SK-N-SH treated with all-trans-retinoic acid at 6 μM for 48 hours (cell line): ENCODE measurements at regions not wholly inside any gene's neighbourhood (a gene's known extent, or its start where the extent isn't known, plus 50 kb on each side); places are given as distances from the start of the nearest gene placed in this dataset.

Experiments
- ATAC-seq: fragments of 200-7000 bp; cut with Tn5 transposase; 3 replicates; pipeline ENCODE4 v1.9.1; 2020; ENCODE audit warnings: mild to moderate bottlenecking, moderate library complexity
- ARNTL ChIP-seq: fragments of 450-650 bp; formaldehyde crosslinking; IDR thresholded peaks from 2 replicates; pipeline ENCODE4 v1.5.0; 2020; ENCODE audit warnings: low read depth, mild to moderate bottlenecking, moderate library complexity, borderline replicate concordance
- BACH2 ChIP-seq: fragments of 250-450 bp; sonication (Bioruptor Pico); IDR thresholded peaks from 2 replicates; pipeline ENCODE4 v1.9.0; 2021; ENCODE audit warnings: mild to moderate bottlenecking, borderline replicate concordance
- CREB5 ChIP-seq: fragments of 250-450 bp; sonication (Bioruptor Pico); IDR thresholded peaks from 2 replicates; pipeline ENCODE4 v1.5.1; 2020; ENCODE audit warnings: low read depth, mild to moderate bottlenecking, moderate library complexity
- CSDC2 ChIP-seq: fragments of 250-450 bp; sonication (Bioruptor Pico); IDR thresholded peaks from 2 replicates; pipeline ENCODE4 v1.5.0; 2020; ENCODE audit warnings: mild to moderate bottlenecking, moderate library complexity
- CSRNP3 ChIP-seq: fragments of 250-450 bp; sonication (Bioruptor Pico); IDR thresholded peaks from 2 replicates; pipeline ENCODE4 v1.5.1; 2021; ENCODE audit warnings: mild to moderate bottlenecking, moderate library complexity
- ESRRG ChIP-seq: fragments of 250-450 bp; sonication (Bioruptor Pico); IDR thresholded peaks from 2 replicates; pipeline ENCODE4 v1.6.1; 2021; ENCODE audit warnings: mild to moderate bottlenecking
- GLIS3 ChIP-seq: fragments of 250-450 bp; sonication (Bioruptor Pico); IDR thresholded peaks from 2 replicates; pipeline ENCODE4 v1.5.0; 2020; ENCODE audit warnings: mild to moderate bottlenecking, moderate library complexity
- ISL1 ChIP-seq: fragments of 250-450 bp; sonication (Bioruptor Pico); IDR thresholded peaks from 2 replicates; pipeline ENCODE4 v2.1.2; 2022; ENCODE audit warnings: mild to moderate bottlenecking, moderate library complexity
- OSR1 ChIP-seq: fragments of 250-450 bp; sonication (Bioruptor Pico); IDR thresholded peaks from 2 replicates; pipeline ENCODE4 v1.8.0; 2022; ENCODE audit warnings: moderate library complexity, mild to moderate bottlenecking, inconsistent platforms
- PATZ1 ChIP-seq: fragments of 250-450 bp; sonication (Bioruptor Pico); IDR thresholded peaks from 2 replicates; pipeline ENCODE4 v1.8.0; 2020; ENCODE audit warnings: mild to moderate bottlenecking, moderate library complexity, borderline replicate concordance
- POU6F1 ChIP-seq: fragments of 250-450 bp; sonication (Bioruptor Pico); IDR thresholded peaks from 2 replicates; pipeline ENCODE4 v1.8.0; 2021; ENCODE audit warnings: low read depth, mild to moderate bottlenecking, moderate library complexity, borderline replicate concordance
- PPARA ChIP-seq: fragments of 250-450 bp; sonication (Bioruptor Pico); IDR thresholded peaks from 2 replicates; pipeline ENCODE4 v1.5.0; 2020; ENCODE audit warnings: mild to moderate bottlenecking, borderline replicate concordance
- RARB ChIP-seq: fragments of 250-450 bp; sonication (Bioruptor Pico); IDR thresholded peaks from 2 replicates; pipeline ENCODE4 v1.8.0; 2021; ENCODE audit warnings: mild to moderate bottlenecking, moderate library complexity
- SNAI2 ChIP-seq: fragments of 250-450 bp; sonication (Bioruptor Pico); IDR thresholded peaks from 2 replicates; pipeline ENCODE4 v1.5.0; 2020; ENCODE audit warnings: mild to moderate bottlenecking, moderate library complexity
- TCF4 ChIP-seq: fragments of 250-450 bp; sonication (Bioruptor Pico); IDR thresholded peaks from 2 replicates; pipeline ENCODE4 v1.8.0; 2021; ENCODE audit warnings: mild to moderate bottlenecking, moderate library complexity, borderline replicate concordance
- TOX ChIP-seq: fragments of 250-450 bp; sonication (Bioruptor Pico); IDR thresholded peaks from 2 replicates; pipeline ENCODE4 v1.8.0; 2021; ENCODE audit warnings: mild to moderate bottlenecking, moderate library complexity, borderline replicate concordance
- TSHZ2 ChIP-seq: fragments of 250-450 bp; sonication (Bioruptor Pico); IDR thresholded peaks from 2 replicates; pipeline ENCODE4 v1.5.0; 2020; ENCODE audit warnings: mild to moderate bottlenecking, moderate library complexity
- ZC3H10 ChIP-seq: fragments of 250-450 bp; sonication (Bioruptor Pico); IDR thresholded peaks from 2 replicates; pipeline ENCODE4 v1.5.1; 2021; ENCODE audit warnings: mild to moderate bottlenecking, moderate library complexity
- ZFP3 ChIP-seq: fragments of 250-450 bp; sonication (Bioruptor Pico); IDR thresholded peaks from 2 replicates; pipeline ENCODE4 v1.5.0; 2020; ENCODE audit warnings: mild to moderate bottlenecking, moderate library complexity
- ZFP30 ChIP-seq: fragments of 450-650 bp; formaldehyde crosslinking; IDR thresholded peaks from 2 replicates; pipeline ENCODE4 v1.5.0; 2022; ENCODE audit warnings: mild to moderate bottlenecking, moderate library complexity
- ZNF565 ChIP-seq: fragments of 450-650 bp; formaldehyde crosslinking; conservative IDR thresholded peaks from 2 replicates; pipeline ENCODE4 v1.5.0; 2020; ENCODE audit warnings: low read depth, mild to moderate bottlenecking, moderate library complexity
- ZNF70 ChIP-seq: fragments of 450-650 bp; formaldehyde crosslinking; IDR thresholded peaks from 2 replicates; pipeline ENCODE4 v1.5.0; 2020; ENCODE audit warnings: mild to moderate bottlenecking, moderate library complexity

- no peak for ATAC-seq
- TF ChIP-seq TOX (no peak), ISL1 (CRISPR knock-in tag) (no peak), ZNF565 (no peak), RARB (no peak), POU6F1 (CRISPR knock-in tag) (no peak), ZC3H10 (CRISPR knock-in tag) (no peak), CSRNP3 (no peak), OSR1 (no peak), ESRRG (CRISPR knock-in tag) (no peak), ZFP3 (no peak), TSHZ2 (CRISPR knock-in tag) (no peak), TCF4 (no peak), ZFP30 (no peak), GLIS3 (CRISPR knock-in tag) (no peak), ARNTL (CRISPR knock-in tag) (no peak), SNAI2 (CRISPR knock-in tag) (no peak), CSDC2 (CRISPR knock-in tag) (no peak), PPARA (no peak), PATZ1 (CRISPR knock-in tag) (no peak), BACH2 (CRISPR knock-in tag) (no peak)
- TF ChIP-seq, all 23 proteins: peak for 0
These were observed 1527.8 kb downstream of the STIM2 start for GRCh38 chr4:28388471-28388870.

- ATAC-seq, result no peak
- no peak for TF ChIP-seq GLIS3 (CRISPR knock-in tag)
- TF ChIP-seq BACH2 (CRISPR knock-in tag), result no peak
- no peak for TF ChIP-seq ARNTL (CRISPR knock-in tag)
- no peak for TF ChIP-seq TSHZ2 (CRISPR knock-in tag)
- no peak for TF ChIP-seq ZFP3
These were observed 1531.2 kb downstream of the STIM2 start for GRCh38 chr4:28391877-28392276.

GRCh38 chr4:28402751-28403150, 1542.1 kb downstream of the STIM2 start:
- ATAC-seq, result no peak
- no peak for TF ChIP-seq CSRNP3
- no peak for TF ChIP-seq ZFP3
- TF ChIP-seq OSR1, result no peak
- no peak for TF ChIP-seq ISL1 (CRISPR knock-in tag)
- TF ChIP-seq TOX, result no peak
- no peak for TF ChIP-seq ZNF70 (CRISPR knock-in tag)
- no peak for TF ChIP-seq ZFP30
- TF ChIP-seq CREB5 (CRISPR knock-in tag), result no peak
- TF ChIP-seq BACH2 (CRISPR knock-in tag), result no peak
- no peak for TF ChIP-seq PPARA
- TF ChIP-seq ESRRG (CRISPR knock-in tag), result no peak
- TF ChIP-seq ZC3H10 (CRISPR knock-in tag), result no peak
- no peak for TF ChIP-seq TCF4
- TF ChIP-seq GLIS3 (CRISPR knock-in tag), result no peak
- no peak for TF ChIP-seq SNAI2 (CRISPR knock-in tag)
